ENCODE measurements at regions not wholly inside any gene's neighbourhood (a gene's known extent, or its start where the extent isn't known, plus 50 kb on each side); places are given as distances from the start of the nearest gene placed in this dataset.

GRCh38 chr5:117242028-117242427 is 667.4 kb upstream of the SEMA6A start:
- Mint-ChIP-seq H3K27ac (no peak overlapping the region), H3K27me3 (ENCODE audit: low read depth in 2 of 2) (no peaks in the 10 kb centered on the region), H3K9me3 (peaks cover 11% of the 10 kb centered on the region in 2 donors), H3K36me3 (no peaks in the 10 kb centered on the region), H3K4me3 (no peak overlapping the region), H3K4me1 (no peaks in the 10 kb centered on the region)
- no peak overlapping the region for H3K4me3 ChIP-seq (ENCODE audit: low read length)
- H3K27me3 ChIP-seq (ENCODE audit: control insufficient read depth, insufficient read depth, low read length): no peaks in the 10 kb centered on the region
- no peaks in the 10 kb centered on the region for H3K4me1 ChIP-seq (ENCODE audit: control insufficient read depth, insufficient read depth, low read length)
- WGBS (ENCODE audit: insufficient coverage): 83% methylated on average over 2 of the region's 2 CpGs
- no peak overlapping the region for H3K27ac ChIP-seq (ENCODE audit: low read length)
- no peak for TF ChIP-seq CTCF (IDR thresholded peaks at IDR 0.05)
- ATAC-seq (no peak), DNase-seq (no peak)
- peaks cover 7% of the 10 kb centered on the region for H3K9me3 ChIP-seq (ENCODE audit: control insufficient read depth, insufficient read depth, low read length)
- intact Hi-C loops (cut with micrococcal nuclease): no loop called here
- H3K36me3 ChIP-seq (ENCODE audit: control insufficient read depth, insufficient read depth, low read length): no peaks in the 10 kb centered on the region

GRCh38 chr5:117236941-117237340 is 662.3 kb upstream of the SEMA6A start:
- H3K36me3 Mint-ChIP-seq: no peaks in the 10 kb centered on the region
- peaks cover 15 to 16% of the 10 kb centered on the region in 2 donors for H3K9me3 Mint-ChIP-seq
- Histone ChIP-seq H3K4me1 (ENCODE audit: control insufficient read depth, insufficient read depth, low read length) (no peaks in the 10 kb centered on the region), H3K36me3 (ENCODE audit: control insufficient read depth, insufficient read depth, low read length) (no peaks in the 10 kb centered on the region), H3K4me3 (ENCODE audit: low read length) (no peak overlapping the region), H3K9me3 (ENCODE audit: control insufficient read depth, insufficient read depth, low read length) (peaks cover 8% of the 10 kb centered on the region), H3K27ac (ENCODE audit: low read length) (no peak overlapping the region), H3K27me3 (ENCODE audit: control insufficient read depth, insufficient read depth, low read length) (no peaks in the 10 kb centered on the region)
- H3K27ac Mint-ChIP-seq: no peak overlapping the region
- H3K4me3 Mint-ChIP-seq: no peak overlapping the region
- TF ChIP-seq CTCF (IDR thresholded peaks at IDR 0.05): no peak
- WGBS (ENCODE audit: insufficient coverage): 89% methylated on average over 2 of the region's 3 CpGs
- no peaks in the 10 kb centered on the region for H3K4me1 Mint-ChIP-seq
- no peak for ATAC-seq
- no peaks in the 10 kb centered on the region for H3K27me3 Mint-ChIP-seq (ENCODE audit: low read depth in 2 of 2)
- DNase-seq: no peak
- intact Hi-C loops (cut with micrococcal nuclease): no loop called here

GRCh38 chr5:117235786-117236185 is 661.2 kb upstream of the SEMA6A start:
- Mint-ChIP-seq H3K36me3 (no peaks in the 10 kb centered on the region), H3K27me3 (ENCODE audit: low read depth in 2 of 2) (no peaks in the 10 kb centered on the region)

More at GRCh38 chr5:117235786-117236185, 661.2 kb upstream of the SEMA6A start:
- Histone ChIP-seq H3K4me1 (ENCODE audit: control insufficient read depth, insufficient read depth, low read length) (no peaks in the 10 kb centered on the region), H3K4me3 (ENCODE audit: low read length) (no peak overlapping the region), H3K9me3 (ENCODE audit: control insufficient read depth, insufficient read depth, low read length) (peaks cover 2% of the 10 kb centered on the region), H3K36me3 (ENCODE audit: control insufficient read depth, insufficient read depth, low read length) (no peaks in the 10 kb centered on the region), H3K27me3 (ENCODE audit: control insufficient read depth, insufficient read depth, low read length) (no peaks in the 10 kb centered on the region), H3K27ac (ENCODE audit: low read length) (no peak overlapping the region)
- DNase-seq (no peak), ATAC-seq (no peak)
- no peaks in the 10 kb centered on the region for H3K4me1 Mint-ChIP-seq
- TF ChIP-seq CTCF (IDR thresholded peaks at IDR 0.05): no peak
- 54% methylated on average over 5 of the region's 5 CpGs for WGBS (ENCODE audit: insufficient coverage)
- H3K9me3 Mint-ChIP-seq: peaks cover 15 to 20% of the 10 kb centered on the region in 2 donors
- no peak overlapping the region for H3K4me3 Mint-ChIP-seq
- no peak overlapping the region for H3K27ac Mint-ChIP-seq
- intact Hi-C loops (cut with micrococcal nuclease): no loop called here
